NCI-H1105 treated with DMSO at 0.1 percent for 48 hours (cell line): ENCODE measurements at regions not wholly inside any gene's neighbourhood (a gene's known extent, or its start where the extent isn't known, plus 50 kb on each side); places are given as distances from the start of the nearest gene placed in this dataset.

Experiments
- DNase-seq: peaks from one replicate; lab custom pipeline; 2025; lab: John Stamatoyannopoulos, UW

DNA sequence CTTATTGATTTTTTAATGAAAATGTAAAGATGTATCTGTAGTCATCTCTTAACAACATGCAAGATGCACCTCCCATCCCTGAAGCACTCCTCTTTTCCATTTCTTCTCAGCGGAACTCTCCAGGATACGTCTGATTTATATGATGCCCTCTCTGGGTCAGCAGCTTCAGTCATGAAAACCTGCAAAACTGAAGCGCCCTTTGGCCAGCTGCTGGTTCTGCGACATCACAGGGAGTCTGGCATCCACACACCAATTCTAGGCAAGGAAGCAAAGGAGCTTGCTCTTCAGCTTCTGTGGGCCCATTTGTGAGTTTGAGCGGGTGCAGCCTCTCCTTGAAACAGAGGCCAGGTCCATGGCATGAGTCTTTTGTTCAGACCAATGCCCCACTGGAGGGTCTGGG is 1253.3 kb downstream of the TBC1D22A start:
- DNase-seq = no peak

DNA sequence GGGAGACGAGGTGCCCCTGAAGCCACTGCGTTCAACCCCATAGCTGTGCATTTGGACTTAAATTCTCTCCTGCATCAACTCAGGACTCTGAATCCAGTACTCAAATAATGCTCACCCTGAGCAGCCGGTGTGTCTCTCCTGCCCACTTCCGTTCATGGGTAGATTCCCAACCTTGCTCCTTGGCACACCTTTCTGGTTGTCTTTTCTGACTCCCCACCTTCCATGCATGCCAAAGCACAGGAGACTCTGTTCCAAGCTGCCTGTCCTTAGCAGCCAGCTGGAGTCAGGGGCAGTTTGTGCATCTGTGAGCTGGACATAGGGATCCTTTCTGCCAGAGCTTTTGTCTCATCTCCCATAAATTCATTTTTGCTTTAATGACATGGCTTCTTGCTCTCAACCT is 1242.5 kb downstream of the TBC1D22A start:
- DNase-seq = no peak

- DNase-seq = no peak
Observed at GRCh38 chr22:48004038-48004437, 1241.6 kb downstream of the TBC1D22A start.

- no peak for DNase-seq
Observed at GRCh38 chr22:48001101-48001500, 1238.7 kb downstream of the TBC1D22A start.

DNA sequence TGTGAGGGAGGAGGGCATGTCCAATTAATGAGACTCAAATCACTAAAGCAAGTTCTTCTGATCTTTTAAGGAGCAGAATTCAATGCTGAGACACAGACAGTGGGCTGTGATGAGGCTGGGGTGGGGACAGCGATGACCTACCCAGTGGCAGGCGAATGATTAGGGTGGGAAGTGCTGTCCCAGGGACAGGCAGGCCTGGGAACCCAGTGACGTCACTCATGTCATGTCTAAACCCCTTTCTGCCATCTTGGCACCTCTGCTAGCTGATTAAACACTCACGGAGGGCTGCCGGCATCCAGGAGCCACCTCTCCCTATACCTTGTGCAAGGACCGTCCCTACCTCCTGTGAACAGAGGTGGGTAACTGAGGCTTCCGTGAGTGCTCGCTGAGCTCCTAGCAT is 1235.2 kb downstream of the TBC1D22A start:
- DNase-seq = no peak

DNA sequence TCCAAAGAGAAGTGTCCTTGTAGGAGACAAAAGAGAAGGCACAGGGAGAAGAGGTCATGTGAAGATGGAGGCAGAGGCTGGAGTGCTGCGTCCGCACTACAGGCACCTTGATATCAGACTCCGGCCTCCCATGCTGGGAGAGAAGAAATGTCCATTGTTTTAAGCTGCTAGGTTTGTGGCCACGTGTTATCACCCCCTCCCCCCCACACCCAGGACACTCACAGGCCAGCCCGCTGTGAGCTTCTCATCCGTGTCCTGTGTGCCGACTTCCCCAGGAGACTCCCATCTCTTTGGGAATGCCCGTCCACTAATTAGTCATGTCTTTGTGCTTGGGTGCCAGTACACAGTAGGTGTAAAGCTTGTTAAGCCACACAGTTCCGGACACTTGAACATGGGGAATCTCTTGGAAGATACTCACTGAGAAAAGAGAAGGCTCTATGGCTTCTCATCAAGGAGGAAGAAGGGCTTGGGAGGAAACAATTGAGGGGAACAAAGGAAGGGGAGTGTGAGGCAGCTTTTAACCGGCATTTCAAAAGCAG is 1234.7 kb downstream of the TBC1D22A start:
- DNase-seq = no peak

DNA sequence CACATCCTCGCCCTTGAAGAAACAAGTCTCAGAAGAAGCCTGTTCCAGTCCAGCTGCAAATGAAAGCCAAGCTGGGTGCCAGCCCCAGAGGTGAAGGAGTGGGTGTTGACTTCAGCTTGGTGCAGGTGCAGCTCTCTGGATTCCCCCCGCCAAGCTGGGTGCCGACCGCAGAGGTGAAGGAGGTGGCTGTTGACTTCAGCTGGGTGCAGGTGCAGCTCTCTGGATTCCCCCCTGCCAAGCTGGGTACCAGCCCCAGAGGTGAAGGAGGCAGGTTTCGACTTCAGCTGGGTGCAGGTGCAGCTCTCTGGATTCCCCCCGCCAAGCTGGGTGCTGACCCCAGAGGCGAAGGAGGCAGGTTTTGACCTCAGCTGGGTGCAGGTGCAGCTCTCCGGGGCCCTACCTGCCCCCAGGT is 1234.0 kb downstream of the TBC1D22A start:
- DNase-seq = no peak

DNA sequence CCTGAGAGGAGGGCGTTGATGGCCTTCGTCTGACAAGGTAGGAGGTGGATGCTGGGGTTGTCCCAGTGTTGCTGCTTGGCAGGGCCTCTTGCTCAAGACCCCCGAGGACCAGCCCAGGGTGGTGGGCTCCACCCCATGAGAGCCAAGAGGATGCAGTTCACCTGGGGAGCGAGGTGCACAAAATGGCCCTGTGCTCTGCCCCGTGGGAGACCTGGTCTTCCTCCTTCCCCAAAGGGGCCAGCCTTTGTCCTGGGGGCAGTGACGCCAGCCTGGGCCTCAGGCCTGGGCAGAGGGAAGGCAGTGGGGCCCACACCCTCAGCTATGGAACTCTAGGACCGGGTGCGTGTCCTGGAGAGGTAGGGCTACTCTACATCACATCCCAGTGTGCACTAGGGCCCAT is 1233.3 kb downstream of the TBC1D22A start:
- DNase-seq = no peak

DNA sequence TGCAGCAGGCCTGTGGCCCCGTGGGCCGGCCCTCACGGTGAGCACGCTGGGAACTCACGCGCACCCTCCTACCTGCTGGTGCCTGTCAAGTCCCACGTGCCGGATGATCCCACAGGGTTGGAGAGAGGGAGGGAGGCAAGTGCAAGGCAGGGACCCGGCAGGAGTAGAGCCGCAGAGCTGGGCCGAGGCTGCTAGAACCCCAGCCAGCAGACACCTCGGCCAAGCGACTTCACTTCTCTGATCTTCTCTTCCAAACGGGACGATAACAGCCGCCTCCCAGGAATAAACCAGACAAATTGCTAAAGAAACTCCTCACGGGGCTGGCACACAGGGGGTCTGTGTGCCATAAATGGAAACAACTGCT is 1232.8 kb downstream of the TBC1D22A start:
- no peak for DNase-seq

DNA sequence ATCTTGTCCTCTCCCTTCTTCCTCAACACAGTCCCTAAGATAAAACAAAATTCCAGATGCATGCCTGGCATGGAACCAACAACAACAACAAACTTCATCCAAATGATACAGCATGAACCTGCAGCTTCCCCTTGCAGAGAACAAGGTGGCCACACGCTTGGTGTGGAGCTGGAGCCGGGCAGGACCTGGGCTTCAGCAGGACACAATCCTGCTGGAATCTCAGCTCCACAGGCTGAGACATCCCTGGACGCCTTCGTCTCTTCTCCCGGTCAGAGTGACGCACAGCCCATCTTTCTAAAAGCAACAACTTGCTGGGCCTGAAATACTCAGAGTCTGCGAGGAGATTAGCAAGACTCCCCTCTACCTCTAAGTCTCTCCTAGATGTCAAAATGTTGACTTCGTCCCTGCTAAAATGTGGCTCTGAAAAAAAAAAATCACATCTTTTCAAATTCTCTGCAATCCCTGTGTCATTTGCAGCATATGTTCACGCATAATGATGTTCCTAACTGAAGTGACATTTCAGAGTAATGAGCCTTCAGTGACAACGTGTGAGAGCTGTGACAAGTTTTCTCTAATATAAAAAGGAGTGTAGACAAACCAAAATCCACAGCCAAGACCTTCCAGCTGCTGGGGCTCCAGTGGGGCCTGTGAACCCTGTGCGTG is 1232.3 kb downstream of the TBC1D22A start:
- no peak for DNase-seq

DNA sequence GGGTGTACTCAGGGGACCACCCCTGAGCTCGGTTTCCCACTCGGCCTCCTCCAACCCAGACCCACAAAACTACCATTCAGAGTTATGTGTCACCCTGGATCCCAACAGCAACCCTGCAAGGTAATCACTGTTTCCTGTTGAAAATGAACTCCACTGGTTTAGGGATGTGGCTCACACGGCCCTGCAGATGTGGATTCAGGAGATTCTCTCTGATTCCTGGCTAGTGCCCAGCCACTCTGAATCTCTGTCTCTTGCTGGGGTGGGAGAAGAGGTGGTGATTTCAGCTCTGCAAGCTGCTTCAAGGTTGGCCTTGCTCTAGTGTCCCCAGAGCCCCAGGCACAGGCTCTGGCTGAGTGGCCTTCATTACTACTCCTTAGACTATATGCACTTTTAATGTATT is 1231.6 kb downstream of the TBC1D22A start:
- DNase-seq = no peak

DNA sequence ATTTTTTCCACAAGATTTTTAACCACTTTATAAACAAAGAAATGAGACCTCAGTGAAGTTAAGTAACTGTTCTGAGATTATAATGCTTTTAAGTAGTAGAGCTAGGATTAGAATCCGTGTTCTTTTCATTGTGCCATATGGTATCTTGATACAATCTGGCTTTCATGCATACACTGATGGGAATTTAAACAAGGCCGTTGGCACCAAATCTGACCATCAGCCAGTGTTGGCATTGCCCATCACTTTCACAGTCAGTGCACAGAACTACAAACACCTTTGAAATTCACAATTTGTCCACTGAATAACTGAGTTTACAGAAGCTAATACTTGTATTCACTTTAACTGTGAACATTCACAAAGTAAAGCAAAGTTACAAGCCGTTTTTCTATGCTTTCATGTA is 1228.0 kb downstream of the TBC1D22A start:
- no peak for DNase-seq

DNA sequence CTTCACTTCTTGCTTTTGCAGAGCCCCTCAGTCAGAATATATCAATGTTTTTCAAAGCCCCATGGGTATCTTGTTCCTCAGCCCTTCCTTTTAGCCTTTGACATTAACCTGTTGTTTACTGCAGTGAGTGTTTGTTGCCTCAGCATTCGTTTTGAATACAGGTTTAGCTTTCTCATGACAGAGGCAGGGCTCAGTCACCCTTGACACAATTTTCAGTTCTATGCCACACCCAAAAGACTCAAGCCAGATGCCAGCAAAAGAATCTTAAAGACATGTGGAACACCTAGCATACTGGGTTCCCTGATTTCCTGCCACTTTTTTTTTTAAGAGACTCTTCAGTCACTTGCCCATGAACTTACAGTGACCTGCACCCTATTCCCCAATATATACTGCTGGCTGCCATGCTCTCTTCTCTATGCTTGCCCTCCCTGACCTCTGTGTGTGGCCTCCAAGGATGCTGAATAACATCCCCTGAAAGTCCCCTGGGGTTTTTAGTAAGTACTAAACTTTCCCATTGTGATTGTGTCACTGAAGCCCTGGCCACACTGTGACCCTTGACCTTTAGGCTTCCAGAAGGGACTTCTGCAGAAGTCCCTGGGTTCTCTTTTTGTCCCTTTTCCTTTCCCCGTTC is 1225.5 kb downstream of the TBC1D22A start:
- no peak for DNase-seq

DNA sequence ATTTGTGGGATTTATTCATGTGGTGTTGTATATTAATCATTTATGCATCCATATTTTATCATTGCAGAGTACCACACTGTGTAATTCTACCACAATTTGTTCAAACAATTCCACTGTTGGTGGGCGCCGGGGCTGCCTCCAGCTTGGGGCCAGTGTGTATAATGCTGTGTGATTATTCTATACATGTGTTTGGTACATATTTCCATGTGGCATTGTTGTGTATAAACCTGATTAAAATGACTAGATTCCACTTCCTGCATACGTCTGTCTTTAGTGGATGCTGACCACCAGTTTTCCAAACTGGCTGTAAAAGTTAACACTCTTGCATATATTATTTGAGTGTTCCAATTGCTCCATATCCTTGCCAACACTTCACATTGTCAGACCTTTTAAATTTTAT is 1213.8 kb downstream of the TBC1D22A start:
- DNase-seq = no peak

DNA sequence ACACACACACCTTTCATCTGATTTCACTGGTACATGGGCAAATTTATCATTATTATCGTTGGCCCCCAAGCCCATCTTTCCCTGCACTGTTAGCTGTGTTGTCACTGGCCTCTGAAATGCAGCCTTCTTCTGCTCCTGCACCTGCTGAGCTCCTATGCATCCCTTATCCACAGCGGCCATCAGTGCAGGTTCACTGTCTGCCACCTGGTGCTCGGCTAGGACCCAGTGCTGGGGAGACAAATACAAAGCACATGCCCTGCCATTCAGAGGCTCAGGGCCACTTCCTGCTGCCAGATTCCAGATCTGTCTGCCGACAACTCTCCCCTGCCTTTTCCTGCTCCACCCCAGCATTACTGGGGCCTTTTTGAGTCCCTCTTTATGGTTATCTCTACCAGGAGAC is 1205.4 kb downstream of the TBC1D22A start:
- DNase-seq = no peak

DNA sequence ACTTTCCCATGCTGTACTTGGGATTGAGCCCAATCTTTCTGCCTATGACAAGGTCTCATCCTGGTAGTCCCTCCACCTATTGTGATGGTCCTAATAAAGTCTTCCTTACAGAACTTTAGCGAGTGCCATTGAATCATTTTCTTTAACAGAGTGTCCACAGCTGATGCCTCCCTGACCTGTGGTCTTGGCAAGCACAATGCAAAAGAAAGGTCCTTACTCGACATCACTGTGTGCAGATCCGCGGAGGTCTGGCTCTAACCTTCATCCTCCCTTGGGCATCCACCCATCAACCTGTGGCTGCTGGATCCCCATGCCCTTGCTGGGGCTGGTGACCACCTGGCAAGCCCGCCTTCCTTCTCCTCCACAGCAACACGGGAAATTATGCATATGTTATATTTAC is 1203.9 kb downstream of the TBC1D22A start:
- DNase-seq = no peak

GRCh38 chr22:47965896-47966295 is 1203.4 kb downstream of the TBC1D22A start:
- DNase-seq = no peak

- DNase-seq = no peak
Observed at GRCh38 chr22:47965066-47965465, 1202.6 kb downstream of the TBC1D22A start.

GRCh38 chr22:47963660-47964059 is 1201.2 kb downstream of the TBC1D22A start:
- DNase-seq = no peak

GRCh38 chr22:47957649-47958048 is 1195.2 kb downstream of the TBC1D22A start:
- no peak for DNase-seq

GRCh38 chr22:47954107-47954506 is 1191.7 kb downstream of the TBC1D22A start:
- no peak for DNase-seq

- DNase-seq = no peak
Observed at GRCh38 chr22:47944941-47945340, 1182.5 kb downstream of the TBC1D22A start.

GRCh38 chr22:47943729-47944700 is 1181.6 kb downstream of the TBC1D22A start:
- no peak for DNase-seq
